ENCODE measurements at regions not wholly inside any gene's neighbourhood (a gene's known extent, or its start where the extent isn't known, plus 50 kb on each side); places are given as distances from the start of the nearest gene placed in this dataset.

- 75 to 82% (median 81%) methylated on average over 9 of the region's 9 CpGs for WGBS, 3 donors
- Histone ChIP-seq H3K9me3 (no peaks in the 10 kb centered on the region), H3K36me3 (no peaks in the 10 kb centered on the region), H3K27me3 (no peaks in the 10 kb centered on the region), H3K27ac (no peak overlapping the region), H3K4me1 (ENCODE audit: insufficient read depth) (no peaks in the 10 kb centered on the region), H3K4me3 (no peak overlapping the region)
- no peak for DNase-seq
- intact Hi-C loops (cut with DNase I) = no loop called here
- TF ChIP-seq POLR2A (IDR thresholded peaks at IDR 0.05) = no peak
- TF ChIP-seq CTCF (IDR thresholded peaks at IDR 0.05) = no peak
- no peak for TF ChIP-seq EP300 (IDR thresholded peaks at IDR 0.05)
Measured at GRCh38 chr5:12230659-12231058, 326.4 kb upstream of the CTNND2 start.

- TF ChIP-seq EP300 (IDR thresholded peaks at IDR 0.05) (no peak), POLR2A (IDR thresholded peaks at IDR 0.05) (no peak), CTCF (IDR thresholded peaks at IDR 0.05) (no peak)
- WGBS, 3 donors = 58 to 82% (median 81%) methylated on average over 2 of the region's 2 CpGs
- DNase-seq = no peak
- no peaks in the 10 kb centered on the region for H3K4me1 ChIP-seq (ENCODE audit: insufficient read depth)
- H3K27ac ChIP-seq = no peak overlapping the region
- intact Hi-C loops (cut with DNase I) = no loop called here
- no peaks in the 10 kb centered on the region for H3K9me3 ChIP-seq
- H3K27me3 ChIP-seq = no peaks in the 10 kb centered on the region
- H3K4me3 ChIP-seq = no peak overlapping the region
- H3K36me3 ChIP-seq = no peaks in the 10 kb centered on the region
Measured at GRCh38 chr5:12217039-12217438, 312.8 kb upstream of the CTNND2 start.

GRCh38 chr5:12214267-12215015 is 310.2 kb upstream of the CTNND2 start:
- no peaks in the 10 kb centered on the region for H3K36me3 ChIP-seq
- H3K27me3 ChIP-seq = no peaks in the 10 kb centered on the region
- no peak overlapping the region for H3K27ac ChIP-seq
- H3K9me3 ChIP-seq = no peaks in the 10 kb centered on the region
- WGBS, 3 donors = 64 to 77% (median 68%) methylated on average over 2 of the region's 2 CpGs
- no peaks in the 10 kb centered on the region for H3K4me1 ChIP-seq (ENCODE audit: insufficient read depth)
- DNase-seq = no peak
- no peak for TF ChIP-seq EP300 (IDR thresholded peaks at IDR 0.05)
- no peak for TF ChIP-seq POLR2A (IDR thresholded peaks at IDR 0.05)
- no peak for TF ChIP-seq CTCF (IDR thresholded peaks at IDR 0.05)
- no peak overlapping the region for H3K4me3 ChIP-seq
- intact Hi-C loops (cut with DNase I) = no loop called here

GRCh38 chr5:12208366-12209100 is 304.3 kb upstream of the CTNND2 start:
- Histone ChIP-seq H3K4me1 (ENCODE audit: insufficient read depth) (no peaks in the 10 kb centered on the region), H3K27ac (no peak overlapping the region), H3K27me3 (no peaks in the 10 kb centered on the region), H3K4me3 (no peak overlapping the region), H3K9me3 (no peaks in the 10 kb centered on the region), H3K36me3 (no peaks in the 10 kb centered on the region)
- intact Hi-C loops (cut with DNase I) = no loop called here
- DNase-seq = no peak
- 69 to 76% (median 71%) methylated on average over 4 of the region's 4 CpGs for WGBS, 3 donors
- TF ChIP-seq CTCF (IDR thresholded peaks at IDR 0.05) (no peak), POLR2A (IDR thresholded peaks at IDR 0.05) (no peak), EP300 (IDR thresholded peaks at IDR 0.05) (no peak)
